ENCODE measurements at regions not wholly inside any gene's neighbourhood (a gene's known extent, or its start where the extent isn't known, plus 50 kb on each side); places are given as distances from the start of the nearest gene placed in this dataset.

GRCh38 chr12:19608039-19608438, 168.7 kb downstream of the AEBP2 start:
- no peaks in the 10 kb centered on the region for H4K20me1 ChIP-seq (replicated peaks; ENCODE audit: control insufficient read depth, insufficient read depth, low read length)
- in situ Hi-C loops (cut with MboI) (no loop called here), intact Hi-C loops (cut with micrococcal nuclease) (no loop called here)
- H3K4me1 ChIP-seq (replicated peaks in 1 of 2; ENCODE audit: control insufficient read depth in 2 of 2, insufficient read depth in 2 of 2, low read length in 2 of 2) = no peaks in the 10 kb centered on the region
- H3K9me1 ChIP-seq (ENCODE audit: control insufficient read depth, insufficient read depth, low read length) = no peaks in the 10 kb centered on the region
- no peak overlapping the region for H3K27ac ChIP-seq (ENCODE audit: extremely low read depth, low read depth, low read length)
- 0% methylated on average over 1 of the region's 1 CpG for WGBS (ENCODE audit: insufficient coverage, low coverage, missing lambda C conversion rate)
- peaks cover 0 to 4% of the 10 kb centered on the region in 2 experiments; a peak in 2 of 5 replicates for H3K27me3 ChIP-seq (ENCODE audit: control insufficient read depth in 2 of 2, insufficient read depth in 2 of 2, low read length in 2 of 2)
- no peaks in the 10 kb centered on the region for H3K79me2 ChIP-seq (ENCODE audit: control insufficient read depth, insufficient read depth, low read length)
- ATAC-seq = no peak
- H3K4me2 ChIP-seq (ENCODE audit: insufficient read depth, low read length) = no peak overlapping the region
- no peaks in the 10 kb centered on the region for H3K36me3 ChIP-seq (ENCODE audit: control insufficient read depth, insufficient read depth, low read length)
- DNase-seq (ENCODE audit: extremely low read depth in 1 of 4, low spot score in 3 of 4) = no peak
- H3K9ac ChIP-seq (ENCODE audit: insufficient read depth in 1 of 2, low read depth in 2 of 2, low read length in 2 of 2) = no peak overlapping the region
- no peak overlapping the region for H3K4me3 ChIP-seq
- ChIA-PET CTCF (ENCODE audit: low intra/inter-chr PET ratio) (no interaction called here), POLR2A (no interaction called here)
- H2AFZ ChIP-seq (ENCODE audit: low read depth, low read length) = no peak overlapping the region
- no peak for FAIRE-seq
- no peaks in the 10 kb centered on the region for H3K9me3 ChIP-seq (replicated peaks; ENCODE audit: control insufficient read depth, insufficient read depth, low read depth, low read length)
- BruUV-seq (replicated peaks) = no TSS peak
- TF ChIP-seq LCOR (CRISPR knock-in tag; IDR thresholded peaks at IDR 0.05) (no peak), RERE (CRISPR knock-in tag; IDR thresholded peaks at IDR 0.05; ENCODE audit: borderline replicate concordance) (no peak), PHF21A (IDR thresholded peaks at IDR 0.05; ENCODE audit: borderline replicate concordance, low read depth) (no peak), KAT7 (CRISPR knock-in tag; IDR thresholded peaks at IDR 0.05; ENCODE audit: borderline replicate concordance) (no peak), IFI16 (CRISPR knock-in tag; IDR thresholded peaks at IDR 0.05) (no peak), SRSF7 (optimal IDR thresholded peaks at IDR 0.05; ENCODE audit: low read depth, low read length) (no peak), MXD1 (CRISPR knock-in tag; IDR thresholded peaks at IDR 0.05; ENCODE audit: borderline replicate concordance, poor library complexity, severe bottlenecking) (no peak), KLF10 (CRISPR knock-in tag; IDR thresholded peaks at IDR 0.05) (no peak), REST (IDR thresholded peaks at IDR 0.05; ENCODE audit: borderline replicate concordance) (no peak), REST (CRISPR knock-in tag; IDR thresholded peaks at IDR 0.05; ENCODE audit: low read depth) (no peak)

All from K562 (cell line).